NOMO-1 (cell line): ENCODE measurements at regions not wholly inside any gene's neighbourhood (a gene's known extent, or its start where the extent isn't known, plus 50 kb on each side); places are given as distances from the start of the nearest gene placed in this dataset.

Experiments
- DNase-seq, 2 experiments: peaks; one replicate each; lab custom pipeline; 2025; ENCODE audit not compliant: unreplicated experiment in 2 of 2; lab: John Stamatoyannopoulos, UW

GRCh38 chr3:140809316-140809715 lies 131.5 kb downstream of the TRIM42 start:
- no peak for DNase-seq

- peak; percentile 95 for DNase-seq
These were observed 125.1 kb upstream of the SLC25A36 start for GRCh38 chr3:140816372-140817195.

- DNase-seq = no peak
These were observed 120.1 kb upstream of the SLC25A36 start for GRCh38 chr3:140821493-140821892.

GRCh38 chr3:140822401-140823047 lies 119.1 kb upstream of the SLC25A36 start:
- no peak for DNase-seq

GRCh38 chr3:140823106-140823505 lies 118.5 kb upstream of the SLC25A36 start:
- no peak for DNase-seq

GRCh38 chr3:140827894-140828293 lies 113.7 kb upstream of the SLC25A36 start:
- DNase-seq = no peak

GRCh38 chr3:140828585-140828984 lies 113.1 kb upstream of the SLC25A36 start:
- no peak for DNase-seq

GRCh38 chr3:140829796-140830195 lies 111.8 kb upstream of the SLC25A36 start:
- no peak for DNase-seq

GRCh38 chr3:140830391-140830790 lies 111.2 kb upstream of the SLC25A36 start:
- DNase-seq = no peak

- peak; percentile 92 to 93 for DNase-seq
These were observed 108.8 kb upstream of the SLC25A36 start for GRCh38 chr3:140832883-140833282.

- DNase-seq = no peak
These were observed 107.2 kb upstream of the SLC25A36 start for GRCh38 chr3:140834266-140835037.

- peak; percentile 96 to 100 for DNase-seq
These were observed 98.5 kb upstream of the SLC25A36 start for GRCh38 chr3:140842984-140843649.

- DNase-seq = no peak
These were observed 98.0 kb upstream of the SLC25A36 start for GRCh38 chr3:140843656-140844055.

GRCh38 chr3:140844072-140844471 lies 97.6 kb upstream of the SLC25A36 start:
- no peak for DNase-seq

- DNase-seq = no peak
These were observed 95.8 kb upstream of the SLC25A36 start for GRCh38 chr3:140845882-140846281.

- no peak for DNase-seq
These were observed 93.0 kb upstream of the SLC25A36 start for GRCh38 chr3:140848666-140849065.

- no peak for DNase-seq
These were observed 91.3 kb upstream of the SLC25A36 start for GRCh38 chr3:140850210-140850955.

- DNase-seq = no peak
These were observed 86.7 kb upstream of the SLC25A36 start for GRCh38 chr3:140854961-140855360.

GRCh38 chr3:140856905-140857304 lies 84.7 kb upstream of the SLC25A36 start:
- no peak for DNase-seq

- no peak for DNase-seq
These were observed 83.6 kb upstream of the SLC25A36 start for GRCh38 chr3:140857993-140858392.
